GM18508 (cell line): ENCODE measurements at regions not wholly inside any gene's neighbourhood (a gene's known extent, or its start where the extent isn't known, plus 50 kb on each side); places are given as distances from the start of the nearest gene placed in this dataset.
"Not testable (repeated sequence)": the region's sequence is repeated elsewhere in the genome, so short reads cannot be mapped to it uniquely, and the experiment has no call there.

Experiments
- ATAC-seq: cut with Tn5 transposase; IDR thresholded peaks from one replicate; pipeline ENCODE4 v1.9.1; 2021; ENCODE audit warnings: moderate number of reproducible peaks; ENCODE audit not compliant: insufficient read depth, unreplicated experiment

- no peak for ATAC-seq
These were observed 533.2 kb upstream of the CDH5 start for GRCh38 chr16:65833171-65833871.

DNA sequence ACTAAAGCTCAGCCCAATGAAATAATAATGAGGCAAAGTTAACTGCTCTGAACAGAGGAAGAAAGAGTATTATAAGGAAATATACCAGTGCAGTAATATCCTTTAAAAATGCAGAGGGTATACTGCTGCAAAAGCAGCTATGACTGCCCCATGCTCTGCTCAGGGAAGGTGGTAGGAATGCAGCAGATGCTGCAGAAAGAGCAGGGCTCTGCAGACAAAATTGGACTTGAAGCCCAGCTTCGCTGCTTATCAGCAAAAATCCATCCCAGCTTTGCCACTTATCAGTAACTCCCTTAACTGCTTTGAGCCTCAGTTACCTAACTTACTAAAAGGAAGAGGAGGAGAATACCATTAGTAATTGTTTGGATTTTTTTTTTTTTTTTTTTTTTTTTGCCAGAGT, 533.8 kb upstream of the CDH5 start:
- no peak for ATAC-seq

DNA sequence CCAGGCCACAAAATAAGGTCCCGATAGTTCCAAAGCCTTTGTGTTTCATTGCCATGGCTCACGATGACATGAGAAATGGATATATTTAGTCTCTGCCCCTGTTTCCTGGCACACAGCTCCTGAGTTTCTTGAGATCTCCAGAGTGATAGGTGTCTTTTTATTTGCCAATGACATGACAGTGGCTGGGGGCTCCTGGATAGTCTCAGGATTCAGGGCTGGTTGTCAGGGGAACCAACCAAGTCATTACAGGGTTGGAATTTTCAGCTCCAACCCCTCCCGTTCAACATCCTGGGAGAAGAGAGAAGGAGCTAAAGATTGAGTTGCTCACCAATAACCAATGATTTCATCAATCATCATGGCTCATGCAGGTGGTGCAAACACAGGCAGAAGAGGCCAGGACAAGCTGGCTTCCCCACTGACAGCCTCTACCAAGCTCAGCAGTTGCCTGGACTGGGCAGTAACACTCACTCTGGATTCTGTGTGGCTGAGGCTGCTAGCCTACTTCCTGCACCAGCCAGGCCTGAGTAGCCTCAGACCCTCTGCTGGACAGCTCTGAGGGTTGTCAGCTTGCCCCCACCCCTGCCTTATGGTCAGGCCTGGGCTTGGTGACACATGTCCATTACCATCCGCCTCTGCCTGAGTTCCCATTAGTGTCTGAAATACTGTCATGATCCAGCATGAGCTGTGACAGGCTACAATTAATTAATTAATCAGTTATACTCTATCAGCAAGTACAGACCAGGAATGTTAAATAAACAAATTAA, 534.4 kb upstream of the CDH5 start:
- ATAC-seq: no peak

DNA sequence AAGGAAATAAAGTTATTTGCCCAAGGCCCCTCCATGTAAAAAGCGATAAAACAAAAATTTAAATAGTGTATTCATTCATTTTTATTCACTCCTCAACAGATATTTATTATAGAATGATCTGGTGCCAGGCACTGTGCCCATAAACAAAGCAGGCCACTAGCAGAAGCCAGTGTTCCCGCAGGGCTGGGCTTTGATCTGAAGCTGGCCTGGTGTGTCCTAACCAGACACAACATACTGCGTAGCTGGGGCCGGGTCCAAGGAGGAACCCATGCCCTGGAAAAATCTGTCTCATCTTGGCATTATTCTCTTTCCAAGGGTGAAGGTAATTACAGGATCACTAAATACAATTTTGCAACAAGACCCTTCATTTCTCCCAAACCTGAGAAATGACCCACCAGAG, 537.4 kb upstream of the CDH5 start:
- ATAC-seq: no peak

DNA sequence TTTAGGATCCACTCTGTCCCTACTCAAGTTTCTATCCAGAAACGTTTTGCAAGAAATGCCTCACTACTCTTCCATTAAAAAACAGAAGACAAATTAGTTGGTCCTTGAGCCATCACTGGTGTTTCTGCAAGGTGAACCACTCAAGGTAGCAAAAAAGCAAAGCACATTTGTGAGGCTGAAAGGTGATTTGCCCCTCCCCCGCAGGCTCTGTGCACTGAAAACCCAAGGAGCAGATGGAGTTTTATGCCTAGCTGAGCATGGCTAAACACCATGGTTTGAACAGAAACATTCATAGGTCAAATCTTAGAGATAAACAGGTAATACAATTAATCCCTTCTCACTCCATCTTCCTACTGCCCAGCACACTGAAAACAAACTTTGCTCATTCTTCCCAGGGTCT, 538.2 kb upstream of the CDH5 start:
- ATAC-seq: no peak

DNA sequence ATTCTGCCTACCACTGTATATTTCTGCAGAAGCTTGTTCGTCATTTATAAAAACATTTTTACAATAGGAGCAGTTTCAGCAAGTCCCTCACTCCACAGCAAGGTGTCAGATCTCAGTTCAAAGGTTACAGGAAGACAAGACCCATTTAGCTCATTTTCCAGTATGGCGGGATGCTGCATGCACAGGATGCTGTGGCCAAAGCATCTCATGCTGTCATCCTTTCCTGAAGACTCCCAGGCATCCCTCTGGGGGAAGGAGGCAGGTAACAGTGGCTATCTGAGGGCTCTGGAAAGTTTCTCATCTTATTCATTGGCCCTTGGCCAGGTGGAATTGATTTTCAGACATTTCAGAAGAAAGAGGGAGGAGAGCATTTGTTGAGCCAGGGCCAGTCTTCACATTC, 539.3 kb upstream of the CDH5 start:
- ATAC-seq: no peak

DNA sequence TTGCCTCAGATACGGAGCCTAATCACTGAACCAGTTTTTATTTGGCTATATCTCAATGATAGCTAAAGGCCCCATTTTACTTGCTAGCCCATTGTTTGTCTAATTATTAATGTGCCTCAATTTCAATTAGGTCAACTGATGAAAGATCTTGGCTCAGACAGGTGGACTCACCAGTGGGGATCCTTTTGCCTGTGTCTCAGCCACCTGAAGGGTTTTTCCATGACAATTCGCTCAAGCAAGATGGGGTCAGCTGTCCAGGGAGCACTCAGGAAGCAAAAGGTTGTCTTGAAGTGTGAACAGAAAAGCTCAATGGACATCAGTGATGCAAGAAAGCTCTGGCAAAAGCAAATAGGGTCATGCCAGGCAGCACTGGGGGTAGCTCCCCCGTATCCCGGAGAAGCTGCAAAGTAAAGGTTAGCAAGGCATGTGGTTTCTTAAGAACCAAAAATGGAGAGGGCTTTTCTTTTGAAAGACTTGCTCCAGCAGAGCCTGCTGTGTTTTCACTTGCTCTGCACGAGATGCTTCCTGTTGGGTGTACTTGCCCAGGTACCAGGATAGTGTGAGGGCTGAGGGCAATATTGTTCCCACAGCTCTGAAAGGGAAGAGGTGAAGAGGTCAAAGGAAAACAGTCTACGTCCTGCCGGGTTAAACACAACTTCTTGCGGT, 541.2 kb upstream of the CDH5 start:
- ATAC-seq: no peak

GRCh38 chr16:65822148-65822547, 544.3 kb upstream of the CDH5 start:
- no peak for ATAC-seq

DNA sequence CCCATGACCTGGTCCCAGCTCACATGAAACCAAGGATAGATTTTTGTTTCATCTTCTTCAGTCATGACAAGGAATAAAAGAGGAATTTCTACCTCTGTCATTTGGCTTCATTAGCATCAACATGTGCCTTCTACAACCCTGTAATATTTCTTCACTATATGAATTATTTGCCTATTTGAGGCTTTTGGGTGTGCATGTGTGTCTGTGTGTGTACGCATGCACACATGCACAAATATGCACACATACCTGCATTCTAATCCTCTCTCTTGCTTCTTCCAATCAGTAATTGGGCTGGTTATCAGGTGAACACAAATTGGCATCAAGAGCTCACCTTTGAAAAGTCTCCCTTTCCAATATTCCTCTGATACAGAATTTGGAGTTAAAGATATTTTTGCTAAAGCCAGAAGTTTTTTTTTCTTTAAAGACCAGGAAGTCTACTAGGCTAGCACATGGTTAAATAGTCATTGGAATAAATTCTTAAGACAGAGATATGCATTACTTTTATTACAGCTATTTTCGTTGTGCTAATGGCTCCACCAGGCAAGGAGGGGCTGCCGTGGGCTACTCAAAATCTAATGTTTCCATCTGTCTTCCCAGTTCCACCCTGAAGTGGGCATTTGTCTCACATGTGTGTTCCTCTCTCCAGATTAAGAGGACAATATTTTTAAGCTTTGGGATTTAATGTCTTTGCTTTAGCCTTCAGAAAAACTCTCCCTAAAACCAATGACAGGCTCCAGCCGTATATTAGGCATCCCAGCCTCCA, 547.2 kb upstream of the CDH5 start:
- ATAC-seq: no peak

DNA sequence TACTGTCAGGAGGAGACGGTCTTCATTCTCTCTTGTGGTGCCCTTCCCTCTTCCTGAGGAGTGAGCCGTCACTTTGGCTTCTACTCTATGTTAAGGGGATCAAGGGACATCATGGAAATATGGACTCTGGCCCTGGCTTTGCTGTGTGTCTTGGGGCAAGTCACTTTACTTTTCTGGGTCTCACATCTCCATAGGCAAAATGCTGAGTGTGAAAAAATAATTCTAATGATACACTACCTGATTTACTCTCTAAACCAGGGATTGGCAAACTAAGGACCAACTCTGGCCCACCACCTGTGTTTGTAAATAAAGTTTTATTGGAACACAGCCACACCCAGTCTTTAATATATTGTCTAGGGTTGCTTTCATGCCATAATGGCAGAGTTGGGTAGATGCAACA, 548.7 kb upstream of the CDH5 start:
- no peak for ATAC-seq

DNA sequence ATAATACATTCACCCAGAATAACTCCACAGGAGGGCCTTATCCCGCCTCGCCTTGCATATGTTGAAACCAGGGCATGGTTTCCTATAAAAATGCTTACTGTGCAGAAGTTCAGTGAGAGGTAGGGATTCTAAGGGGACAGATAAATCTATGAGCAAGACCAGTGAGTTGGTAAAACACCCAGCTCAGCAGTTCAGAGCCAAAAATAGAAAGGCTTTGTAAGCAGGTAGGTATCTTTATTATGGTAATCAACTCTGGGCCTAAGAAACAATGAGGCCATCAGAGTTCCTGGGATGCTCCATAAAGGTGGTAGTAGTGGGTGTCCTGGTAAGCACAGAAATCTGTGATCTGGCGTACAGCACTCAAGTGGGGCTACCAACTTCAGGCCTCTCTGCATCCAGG, 549.4 kb upstream of the CDH5 start:
- no peak for ATAC-seq

GRCh38 chr16:65816556-65816955, 549.9 kb upstream of the CDH5 start:
- no peak for ATAC-seq

GRCh38 chr16:65815707-65816106, 550.8 kb upstream of the CDH5 start:
- no peak for ATAC-seq

- not testable (repeated sequence) for ATAC-seq
These were observed 552.6 kb upstream of the CDH5 start for GRCh38 chr16:65813879-65814278.

DNA sequence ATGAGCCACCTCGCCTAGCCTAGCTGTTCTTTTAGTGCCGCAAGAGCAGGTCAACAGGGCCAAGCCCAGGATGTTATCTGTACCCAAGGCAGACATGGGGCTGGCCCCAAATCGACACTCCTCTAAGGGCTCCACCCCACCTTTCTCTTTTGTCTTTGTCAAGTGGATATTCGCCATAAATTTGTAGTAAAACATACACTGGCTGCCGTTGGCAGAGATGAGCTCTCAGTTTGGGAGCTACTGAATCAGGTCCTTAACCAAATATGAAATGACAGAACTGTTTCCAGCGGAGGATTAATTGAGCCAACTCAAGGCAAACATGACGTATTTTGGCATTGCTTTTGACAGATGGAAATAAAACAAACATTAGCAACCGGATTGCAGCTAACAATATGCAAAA, 556.9 kb upstream of the CDH5 start:
- no peak for ATAC-seq

GRCh38 chr16:65808790-65809189, 557.7 kb upstream of the CDH5 start:
- ATAC-seq: no peak

DNA sequence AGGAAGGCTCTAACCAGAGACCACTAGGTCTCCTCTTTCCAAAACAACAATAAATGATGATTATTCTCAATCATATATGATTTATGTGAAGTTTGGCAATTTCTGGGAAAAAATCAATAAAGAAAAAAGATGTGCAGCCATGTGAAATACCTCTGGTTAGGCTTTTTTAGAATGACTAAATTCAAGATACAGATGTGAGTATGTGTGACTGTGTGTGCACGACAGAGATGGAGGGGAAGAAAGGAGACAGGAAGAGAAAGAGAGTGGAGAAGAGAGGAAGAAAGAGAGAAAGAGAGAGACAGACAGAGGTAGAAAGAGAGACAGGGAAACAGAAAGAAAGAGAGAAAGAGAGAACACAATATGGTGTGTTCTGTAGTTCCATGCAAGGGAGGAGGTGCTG, 558.6 kb upstream of the CDH5 start:
- no peak for ATAC-seq

DNA sequence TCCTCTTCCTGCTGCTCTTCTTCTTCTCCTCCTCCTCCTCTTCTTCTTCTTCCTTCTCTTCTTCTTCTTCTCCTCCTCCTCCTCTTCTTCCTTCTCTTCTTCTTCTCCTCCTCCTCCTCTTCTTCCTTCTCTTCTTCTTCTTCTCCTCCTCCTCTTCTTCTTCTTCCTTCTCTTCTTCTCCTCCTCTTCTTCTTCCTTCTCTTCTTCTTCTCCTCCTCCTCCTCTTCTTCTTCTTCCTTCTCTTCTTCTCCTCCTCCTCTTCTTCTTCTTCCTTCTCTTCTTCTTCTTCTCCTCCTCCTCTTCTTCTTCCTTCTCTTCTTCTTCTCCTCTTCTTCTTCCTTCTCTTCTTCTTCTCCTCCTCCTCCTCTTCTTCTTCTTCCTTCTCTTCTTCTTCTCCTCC, 560.8 kb upstream of the CDH5 start:
- ATAC-seq: not testable (repeated sequence)

DNA sequence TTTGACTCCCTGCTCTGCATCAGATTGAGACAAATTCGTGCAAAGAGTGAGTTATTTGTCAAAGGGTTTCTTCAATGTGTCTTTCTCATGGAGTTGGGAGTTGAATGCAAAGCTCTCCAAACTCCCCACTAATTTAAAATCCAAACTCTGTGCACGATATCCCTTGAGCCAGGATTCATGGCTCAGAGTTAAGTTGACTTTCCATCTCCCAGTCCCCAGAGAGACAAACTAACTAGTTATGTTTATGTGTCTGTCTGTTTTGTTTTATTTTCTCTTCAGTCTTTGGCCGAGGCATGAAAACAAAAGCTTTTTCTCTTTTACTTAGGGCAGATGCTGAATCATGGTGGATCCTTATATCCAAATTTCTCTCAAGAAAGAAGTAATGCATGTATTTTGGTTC, 570.0 kb upstream of the CDH5 start:
- no peak for ATAC-seq

- ATAC-seq: no peak
These were observed 571.5 kb upstream of the CDH5 start for GRCh38 chr16:65794973-65795372.

DNA sequence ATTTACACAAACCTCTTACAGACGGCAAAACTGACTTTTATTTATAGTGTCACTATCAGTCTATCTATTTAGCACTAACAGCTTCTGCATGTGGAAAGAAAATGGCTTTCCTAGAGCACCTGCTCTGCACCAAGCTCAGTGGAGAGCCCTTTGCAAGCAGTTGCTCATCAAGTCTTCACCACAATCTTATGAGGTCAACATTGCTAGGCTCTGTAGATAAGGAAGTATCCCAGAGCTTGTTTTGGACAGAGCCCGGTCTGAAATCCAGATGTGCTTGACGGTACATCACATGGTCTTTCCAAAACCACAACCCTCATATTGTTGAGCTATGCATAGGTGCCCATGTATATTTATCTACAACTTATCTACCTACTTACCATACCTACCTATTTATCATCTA, 572.7 kb upstream of the CDH5 start:
- ATAC-seq: no peak
